AG09309 (cell line): ENCODE measurements at regions not wholly inside any gene's neighbourhood (a gene's known extent, or its start where the extent isn't known, plus 50 kb on each side); places are given as distances from the start of the nearest gene placed in this dataset.

ENCODE experiments used
- DNase-seq: peaks from one replicate; pipeline ENCODE4 v3.0.0-alpha.2; 2010; ENCODE audit warnings: low read depth
- H3K4me3 ChIP-seq: 2 replicates; pipeline ENCODE4 v1.5.1; 2011; ENCODE audit warnings: mild to moderate bottlenecking, low read depth, low read length, moderate library complexity; ENCODE audit not compliant: control insufficient read depth
- TF ChIP-seq, protein P1 (sequence below): IDR thresholded peaks from 2 replicates; pipeline ENCODE4 v1.5.1; 2011; ENCODE audit warnings: mild to moderate bottlenecking, low read depth, low read length, inconsistent platforms; ENCODE audit not compliant: insufficient read depth, control insufficient read depth; ENCODE audit errors: missing control alignments

DNA sequence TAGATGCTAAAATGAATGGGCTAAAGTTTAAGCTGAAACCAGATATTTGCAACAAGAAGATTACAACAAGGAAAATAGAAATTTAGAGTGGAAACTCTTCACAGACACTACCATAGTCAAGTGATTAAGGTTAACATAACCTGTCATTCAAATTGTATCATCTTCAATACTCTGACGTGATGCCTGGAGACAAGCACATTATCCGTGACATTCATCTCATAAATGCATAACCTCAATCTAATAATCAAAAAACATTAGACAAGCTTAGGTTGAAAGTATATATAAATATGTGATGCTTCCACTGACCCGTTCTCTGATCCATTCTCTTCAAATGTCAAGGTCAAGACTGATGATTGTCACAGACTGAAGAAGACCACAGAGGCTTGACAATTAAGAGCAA, 263.8 kb upstream of the MEOX2 start:
- DNase-seq: no peak
- TF ChIP-seq, protein P1, sequence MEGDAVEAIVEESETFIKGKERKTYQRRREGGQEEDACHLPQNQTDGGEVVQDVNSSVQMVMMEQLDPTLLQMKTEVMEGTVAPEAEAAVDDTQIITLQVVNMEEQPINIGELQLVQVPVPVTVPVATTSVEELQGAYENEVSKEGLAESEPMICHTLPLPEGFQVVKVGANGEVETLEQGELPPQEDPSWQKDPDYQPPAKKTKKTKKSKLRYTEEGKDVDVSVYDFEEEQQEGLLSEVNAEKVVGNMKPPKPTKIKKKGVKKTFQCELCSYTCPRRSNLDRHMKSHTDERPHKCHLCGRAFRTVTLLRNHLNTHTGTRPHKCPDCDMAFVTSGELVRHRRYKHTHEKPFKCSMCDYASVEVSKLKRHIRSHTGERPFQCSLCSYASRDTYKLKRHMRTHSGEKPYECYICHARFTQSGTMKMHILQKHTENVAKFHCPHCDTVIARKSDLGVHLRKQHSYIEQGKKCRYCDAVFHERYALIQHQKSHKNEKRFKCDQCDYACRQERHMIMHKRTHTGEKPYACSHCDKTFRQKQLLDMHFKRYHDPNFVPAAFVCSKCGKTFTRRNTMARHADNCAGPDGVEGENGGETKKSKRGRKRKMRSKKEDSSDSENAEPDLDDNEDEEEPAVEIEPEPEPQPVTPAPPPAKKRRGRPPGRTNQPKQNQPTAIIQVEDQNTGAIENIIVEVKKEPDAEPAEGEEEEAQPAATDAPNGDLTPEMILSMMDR: no peak
- no peak overlapping the region for H3K4me3 ChIP-seq

DNA sequence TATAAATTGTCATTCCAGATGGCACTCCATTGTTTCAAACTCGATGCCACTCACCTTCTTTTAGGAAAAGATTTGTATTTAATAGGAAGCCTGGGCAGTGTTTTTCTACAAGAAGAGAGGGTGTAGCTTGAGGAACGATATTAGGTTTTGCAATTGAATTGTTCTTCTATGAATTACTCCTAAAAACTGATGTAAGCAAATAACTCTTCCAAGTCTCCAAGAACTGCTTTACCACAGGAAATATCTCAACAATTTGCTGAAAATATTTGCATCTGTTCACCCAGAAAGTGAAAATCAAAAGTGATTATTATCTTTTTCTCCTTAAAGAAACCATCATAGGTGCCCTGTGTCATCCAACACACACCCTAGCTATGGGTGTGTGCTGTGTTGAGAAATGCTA, 261.3 kb upstream of the MEOX2 start:
- no peak for DNase-seq
- no peak overlapping the region for H3K4me3 ChIP-seq
- TF ChIP-seq, protein P1: no peak

DNA sequence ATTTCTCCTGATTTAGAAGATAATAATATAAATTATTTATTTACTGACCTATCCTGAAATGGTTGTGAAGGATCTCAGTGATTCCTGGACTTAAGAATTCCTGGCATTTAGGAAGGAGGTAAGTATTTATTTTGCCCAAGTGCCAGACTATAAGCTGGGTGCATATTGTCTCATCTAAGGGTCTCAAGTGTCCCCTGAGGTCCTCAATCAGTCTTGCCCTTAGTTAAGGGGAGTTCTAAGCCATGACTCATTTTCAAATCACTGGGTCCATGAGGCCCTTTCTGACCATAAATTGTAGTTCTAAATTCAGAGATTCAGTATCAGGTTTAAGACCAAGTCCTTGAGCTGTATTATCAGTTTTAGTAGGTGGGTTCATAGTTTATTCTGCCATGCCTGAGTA, 251.6 kb upstream of the MEOX2 start:
- no peak overlapping the region for H3K4me3 ChIP-seq
- TF ChIP-seq, protein P1: no peak
- DNase-seq: no peak

DNA sequence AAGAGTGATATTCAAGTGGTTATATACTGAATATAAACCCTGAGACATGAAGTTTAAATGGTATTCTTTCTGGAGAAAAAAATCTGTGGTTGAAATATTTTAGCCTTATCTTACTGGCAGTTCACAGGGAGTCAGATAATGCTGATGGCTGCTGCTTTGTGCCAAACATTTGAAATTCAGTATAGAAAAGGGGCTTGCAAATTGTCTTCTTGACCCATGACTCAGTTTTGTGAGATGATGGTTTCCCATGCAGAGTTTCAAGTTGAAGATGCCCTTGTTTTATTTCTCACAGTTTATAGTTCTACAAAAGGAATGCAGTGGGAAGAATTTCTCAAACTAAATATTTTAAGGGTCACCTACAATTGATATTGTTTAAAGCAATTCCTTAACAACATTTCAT, 251.1 kb upstream of the MEOX2 start:
- H3K4me3 ChIP-seq: no peak overlapping the region
- TF ChIP-seq, protein P1: no peak
- DNase-seq: no peak

DNA sequence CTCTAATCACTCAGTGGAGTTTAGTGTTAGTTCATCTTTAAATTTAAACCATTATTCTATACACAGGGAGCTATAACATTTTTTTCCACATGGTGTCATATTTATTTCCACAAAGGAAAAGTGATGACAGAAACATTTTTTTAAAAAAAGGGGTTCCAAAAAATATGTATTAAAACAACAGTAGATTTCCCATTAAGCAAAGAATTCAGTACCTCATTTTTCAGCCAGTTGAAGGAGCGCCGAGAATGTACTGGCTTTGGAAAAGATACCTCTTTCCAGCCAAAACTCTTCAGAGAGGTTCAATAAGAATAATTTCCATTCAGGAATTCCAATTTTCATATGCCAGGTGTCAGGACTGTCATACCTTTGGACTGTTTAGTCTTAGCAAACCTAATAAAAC, 250.5 kb upstream of the MEOX2 start:
- TF ChIP-seq, protein P1: no peak
- no peak for DNase-seq
- no peak overlapping the region for H3K4me3 ChIP-seq

DNA sequence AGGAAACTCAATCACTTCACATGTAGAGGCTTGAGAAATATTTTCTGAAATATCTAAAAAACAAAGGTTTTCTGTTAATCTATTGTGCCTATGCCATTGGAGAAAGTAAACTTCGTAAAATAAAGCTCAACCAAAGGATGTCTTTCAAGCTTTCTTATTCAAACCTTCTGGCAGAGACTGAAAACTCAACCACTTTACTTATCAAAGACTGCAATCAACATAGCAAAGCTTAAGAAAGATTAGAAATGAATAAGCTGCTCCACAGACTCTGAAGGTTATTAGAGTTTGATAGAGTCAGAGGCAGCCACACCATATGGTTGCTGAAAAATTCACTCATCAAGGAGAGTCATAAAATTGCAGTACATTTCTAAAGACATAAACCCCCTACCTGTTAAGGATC, 245.8 kb upstream of the MEOX2 start:
- TF ChIP-seq, protein P1: no peak
- no peak for DNase-seq
- H3K4me3 ChIP-seq: no peak overlapping the region

DNA sequence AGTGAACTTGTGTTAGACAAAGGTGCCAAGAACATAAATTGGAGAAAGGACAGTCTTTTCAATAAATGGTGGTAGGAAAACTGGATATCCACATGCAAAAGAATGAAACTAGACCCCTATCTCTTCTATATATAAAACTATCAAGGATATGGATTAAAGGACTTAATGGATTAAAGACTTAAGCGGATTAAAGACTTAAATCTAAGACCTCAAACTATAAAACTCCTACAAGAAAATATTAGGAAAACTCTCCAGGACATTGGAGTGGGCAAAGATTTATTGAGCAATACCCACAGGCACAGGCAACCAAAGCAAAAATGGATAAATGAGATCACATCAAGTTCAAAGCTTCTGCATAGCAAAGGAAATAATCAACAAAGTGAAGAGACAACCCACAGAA, 242.9 kb upstream of the MEOX2 start:
- H3K4me3 ChIP-seq: no peak overlapping the region
- no peak for DNase-seq
- TF ChIP-seq, protein P1: no peak
